Testis (tissue), 2 donors: ENCODE measurements at regions not wholly inside any gene's neighbourhood (a gene's known extent, or its start where the extent isn't known, plus 50 kb on each side); places are given as distances from the start of the nearest gene placed in this dataset.

Source experiments
- DNase-seq: peaks from one replicate; pipeline ENCODE4 v3.0.0-alpha.2; 2019
- H3K27ac ChIP-seq, 2 donors: fragments of 200-600 bp; sonication (generic); one replicate each; pipeline ENCODE4 v1.5.1; 2019
- H3K27me3 ChIP-seq: fragments of 200-600 bp; sonication (generic); one replicate; pipeline ENCODE4 v1.5.1; 2019
- H3K36me3 ChIP-seq: fragments of 200-600 bp; sonication (generic); one replicate; pipeline ENCODE4 v1.5.1; 2017; ENCODE audit warnings: low read depth; ENCODE audit errors: missing control alignments
- H3K4me1 ChIP-seq: fragments of 200-600 bp; sonication (generic); one replicate; pipeline ENCODE4 v1.5.1; 2019
- H3K4me3 ChIP-seq, 2 donors: fragments of 200-600 bp; sonication (generic); one replicate each; pipeline ENCODE4 v1.5.1; 2017 to 2019
- H3K9me3 ChIP-seq: fragments of 200-600 bp; sonication (generic); one replicate; pipeline ENCODE4 v1.5.1; 2017
- POLR2A ChIP-seq: fragments of 450-650 bp; IDR thresholded peaks from one replicate; pipeline ENCODE4 v1.6.1; 2017; ENCODE audit warnings: antibody characterized with exemption, mild to moderate bottlenecking, moderate library complexity
- WGBS, 2 donors: methylation state at CpG; one replicate each; pipeline ENCODE4 v1.1.5; 2018; 5-methylcytosine and 5-hydroxymethylcytosine counted together
- intact Hi-C: fragments of 100-400 bp; cut with DNase I; formaldehyde crosslinking; loops from one replicate; pipeline ENCODE4 v1.15.1; 2023; ENCODE audit warnings: low total_unique reads
- TF ChIP-seq, protein P1 (sequence below), 3 experiments: fragments of 450-650 bp in 2 of 3; fragments of 200-600 bp in 1 of 3; sonication (generic) in 1 of 3; IDR thresholded peaks; one replicate each; pipeline ENCODE4 v1.5.1; 2016 to 2019; ENCODE audit warnings: antibody characterized with exemption in 3 of 3, mild to moderate bottlenecking in 2 of 3, moderate library complexity in 1 of 3

DNA sequence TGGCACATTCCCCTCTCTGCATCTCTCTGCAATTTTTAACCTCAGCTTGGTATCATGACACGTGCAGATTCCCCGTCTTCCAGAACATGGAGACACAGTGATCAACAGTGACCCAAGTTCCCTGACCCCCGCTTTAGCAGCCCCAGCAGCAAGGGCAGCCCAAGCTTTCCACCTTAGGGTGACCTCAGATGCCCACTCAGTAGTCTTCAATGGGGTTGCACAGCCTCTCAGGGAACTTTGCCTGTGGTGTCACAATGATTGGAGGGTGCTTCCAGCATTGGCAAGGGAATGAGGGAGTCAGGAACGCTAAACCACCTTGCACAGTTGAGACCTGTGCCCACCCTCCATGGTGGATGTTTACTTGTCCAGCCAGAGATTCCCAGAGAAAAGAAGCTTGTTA, 287.1 kb upstream of the CDH4 start:
- H3K9me3 ChIP-seq, result no peaks in the 10 kb centered on the region
- no peaks in the 10 kb centered on the region for H3K36me3 ChIP-seq
- intact Hi-C loops, result no loop called here
- no peaks in the 10 kb centered on the region for H3K27me3 ChIP-seq
- no peak overlapping the region for H3K27ac ChIP-seq
- no peak overlapping the region for H3K4me3 ChIP-seq
- 81 to 98% methylated on average over 4 of the region's 4 CpGs for WGBS, 2 donors
- TF ChIP-seq POLR2A, result no peak
- no peak for DNase-seq
- H3K4me1 ChIP-seq, result no peaks in the 10 kb centered on the region

DNA sequence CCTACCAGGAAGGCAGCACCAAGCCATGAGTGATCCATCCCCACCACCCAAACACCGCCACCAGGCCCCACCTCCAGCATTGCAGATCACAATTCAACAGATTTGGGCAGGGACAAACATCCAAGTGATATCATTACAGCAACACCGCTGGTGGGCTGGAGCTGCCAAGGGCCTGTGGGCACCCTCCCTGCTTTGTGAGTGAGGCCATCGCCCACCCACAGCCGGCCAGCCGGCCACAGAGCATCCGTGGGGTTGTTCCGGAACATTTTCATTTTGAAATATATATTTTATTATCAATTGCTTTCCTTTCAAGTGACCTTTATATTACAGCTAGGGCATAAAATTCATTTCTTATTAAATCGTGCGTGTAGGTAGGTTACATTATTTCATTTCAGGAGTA, 286.0 kb upstream of the CDH4 start:
- H3K27me3 ChIP-seq, result no peaks in the 10 kb centered on the region
- no peak for DNase-seq
- no peak for TF ChIP-seq POLR2A
- TF ChIP-seq, protein P1, sequence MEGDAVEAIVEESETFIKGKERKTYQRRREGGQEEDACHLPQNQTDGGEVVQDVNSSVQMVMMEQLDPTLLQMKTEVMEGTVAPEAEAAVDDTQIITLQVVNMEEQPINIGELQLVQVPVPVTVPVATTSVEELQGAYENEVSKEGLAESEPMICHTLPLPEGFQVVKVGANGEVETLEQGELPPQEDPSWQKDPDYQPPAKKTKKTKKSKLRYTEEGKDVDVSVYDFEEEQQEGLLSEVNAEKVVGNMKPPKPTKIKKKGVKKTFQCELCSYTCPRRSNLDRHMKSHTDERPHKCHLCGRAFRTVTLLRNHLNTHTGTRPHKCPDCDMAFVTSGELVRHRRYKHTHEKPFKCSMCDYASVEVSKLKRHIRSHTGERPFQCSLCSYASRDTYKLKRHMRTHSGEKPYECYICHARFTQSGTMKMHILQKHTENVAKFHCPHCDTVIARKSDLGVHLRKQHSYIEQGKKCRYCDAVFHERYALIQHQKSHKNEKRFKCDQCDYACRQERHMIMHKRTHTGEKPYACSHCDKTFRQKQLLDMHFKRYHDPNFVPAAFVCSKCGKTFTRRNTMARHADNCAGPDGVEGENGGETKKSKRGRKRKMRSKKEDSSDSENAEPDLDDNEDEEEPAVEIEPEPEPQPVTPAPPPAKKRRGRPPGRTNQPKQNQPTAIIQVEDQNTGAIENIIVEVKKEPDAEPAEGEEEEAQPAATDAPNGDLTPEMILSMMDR (IDR thresholded peaks at IDR 0.05), result no peak
- no peak overlapping the region for H3K4me3 ChIP-seq
- H3K27ac ChIP-seq, result no peak overlapping the region
- no peaks in the 10 kb centered on the region for H3K36me3 ChIP-seq
- intact Hi-C loops, result no loop called here
- 64 to 78% methylated on average over 9 of the region's 9 CpGs for WGBS, 2 donors
- no peaks in the 10 kb centered on the region for H3K4me1 ChIP-seq
- no peaks in the 10 kb centered on the region for H3K9me3 ChIP-seq

DNA sequence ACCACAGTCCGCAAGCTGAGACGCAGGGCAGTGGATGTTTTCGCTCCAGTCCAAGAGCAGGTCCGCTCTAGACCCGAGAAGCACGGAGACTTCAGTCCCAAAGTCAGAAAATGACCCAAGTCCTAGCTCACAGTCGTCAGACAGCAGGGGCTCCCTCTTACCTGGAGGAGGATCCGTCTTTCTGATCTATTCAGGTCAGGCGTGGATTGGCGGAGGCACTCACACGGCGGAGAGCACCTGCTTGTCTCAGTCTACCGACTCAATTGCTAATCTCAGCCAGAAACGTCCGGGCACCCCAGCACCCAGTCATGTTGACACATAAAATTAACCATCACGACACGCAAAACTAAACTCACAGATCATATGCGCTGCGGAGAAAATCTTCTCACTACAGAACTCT, 285.3 kb upstream of the CDH4 start:
- intact Hi-C loops, result no loop called here
- Histone ChIP-seq H3K9me3 (no peaks in the 10 kb centered on the region), H3K27ac (no peak overlapping the region), H3K36me3 (no peaks in the 10 kb centered on the region), H3K4me3 (no peak overlapping the region), H3K4me1 (no peaks in the 10 kb centered on the region), H3K27me3 (no peaks in the 10 kb centered on the region)
- no peak for DNase-seq
- 67 to 75% methylated on average over 19 of the region's 19 CpGs for WGBS, 2 donors
- TF ChIP-seq, protein P1 (IDR thresholded peaks at IDR 0.05), result no peak
- TF ChIP-seq POLR2A, result no peak

DNA sequence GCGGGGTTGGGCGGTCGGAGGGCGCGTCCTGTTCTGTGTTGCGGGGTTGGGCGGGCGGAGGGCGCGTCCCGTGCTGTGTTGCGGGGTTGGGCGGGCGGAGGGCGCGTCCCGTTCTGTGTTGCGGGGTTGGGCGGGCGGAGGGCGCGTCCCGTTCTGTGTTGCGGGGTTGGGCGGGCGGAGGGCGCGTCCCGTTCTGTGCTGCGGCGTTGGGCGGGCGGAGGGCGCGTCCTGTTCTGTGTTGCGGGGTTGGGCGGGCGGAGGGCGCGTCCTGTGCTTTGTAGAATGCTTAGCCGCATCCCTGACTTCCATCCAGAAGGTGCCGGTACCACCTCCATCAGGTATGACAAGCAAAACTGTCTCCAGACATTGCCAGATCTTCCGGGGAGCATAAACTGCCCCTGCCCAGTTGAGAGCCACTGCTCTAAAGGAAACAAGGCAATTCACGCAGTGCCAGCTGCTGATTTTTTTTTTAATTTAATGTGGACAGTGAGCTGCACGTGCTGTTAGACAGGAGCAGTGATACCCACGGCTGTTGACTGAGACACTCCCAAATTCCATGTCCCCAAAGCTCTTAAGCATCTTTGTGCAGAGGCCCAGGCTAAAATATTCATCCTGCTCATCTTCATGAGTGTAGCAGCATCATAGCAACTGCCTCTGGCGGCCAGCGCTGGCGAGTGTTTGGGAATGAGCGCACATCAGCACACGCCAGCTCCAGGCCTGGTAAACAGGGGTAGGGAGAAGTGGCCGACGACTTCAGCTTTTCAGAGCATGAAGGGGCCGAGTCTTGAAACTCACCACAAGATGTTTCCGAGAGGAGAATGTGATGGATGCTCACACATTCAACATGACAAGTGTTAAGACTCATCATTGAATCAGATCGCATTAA, 284.4 kb upstream of the CDH4 start:
- no peaks in the 10 kb centered on the region for H3K36me3 ChIP-seq
- H3K27me3 ChIP-seq, result no peaks in the 10 kb centered on the region
- H3K4me1 ChIP-seq, result no peaks in the 10 kb centered on the region
- no peak for DNase-seq
- 76 to 79% methylated on average over 26 to 56 of the region's 56 CpGs for WGBS, 2 donors
- intact Hi-C loops, result no loop called here
- TF ChIP-seq POLR2A, result no peak
- TF ChIP-seq, protein P1 (IDR thresholded peaks at IDR 0.05), result no peak
- no peak overlapping the region for H3K4me3 ChIP-seq
- H3K27ac ChIP-seq, result no peak overlapping the region
- no peaks in the 10 kb centered on the region for H3K9me3 ChIP-seq

DNA sequence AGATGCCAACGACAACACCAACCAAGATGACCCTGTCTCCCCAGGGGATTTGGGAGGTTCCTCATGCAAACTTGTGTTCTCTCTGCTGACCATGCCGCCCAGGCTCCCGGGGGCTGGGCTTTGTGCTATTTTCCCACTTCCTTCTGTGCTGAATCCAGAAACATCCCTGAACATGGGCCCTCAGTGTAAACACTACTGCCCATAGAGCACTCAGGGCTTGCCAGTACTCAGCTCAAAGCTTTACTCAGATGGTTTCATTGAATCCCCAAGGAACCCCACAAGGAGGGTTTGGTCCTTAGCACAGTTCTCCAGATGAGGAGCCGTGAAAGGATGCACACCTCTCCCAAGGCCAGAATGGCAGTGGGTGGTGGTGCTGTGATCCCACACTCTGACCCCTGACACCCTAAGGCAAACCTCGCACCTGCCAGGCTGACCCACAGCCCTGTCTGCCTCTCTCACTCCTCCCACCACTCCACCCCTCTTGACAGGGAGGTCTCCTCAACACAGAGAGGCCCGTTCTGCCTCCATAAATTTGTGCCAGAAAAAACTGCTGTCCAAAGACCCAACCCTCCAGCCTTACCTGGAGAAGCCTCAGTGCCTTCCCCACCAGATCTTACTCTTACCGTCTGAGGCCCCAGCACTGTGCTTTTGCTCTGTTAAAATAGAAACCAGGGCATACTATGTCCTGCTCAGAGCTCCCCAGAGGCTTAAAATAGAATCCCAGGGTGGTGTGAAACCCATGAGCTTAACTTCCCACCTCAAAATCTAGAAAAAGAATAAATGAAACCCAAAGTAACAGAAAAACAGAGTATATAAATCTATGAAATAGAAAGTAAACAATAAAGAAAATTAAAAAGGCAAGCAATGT, 283.0 kb upstream of the CDH4 start:
- intact Hi-C loops, result no loop called here
- Histone ChIP-seq H3K4me1 (no peaks in the 10 kb centered on the region), H3K4me3 (no peak overlapping the region), H3K27me3 (no peaks in the 10 kb centered on the region), H3K9me3 (no peaks in the 10 kb centered on the region), H3K27ac (no peak overlapping the region), H3K36me3 (no peaks in the 10 kb centered on the region)
- no peak for DNase-seq
- WGBS, 2 donors, result 83 to 86% methylated on average over 7 of the region's 7 CpGs
- no peak for TF ChIP-seq POLR2A
- TF ChIP-seq, protein P1 (IDR thresholded peaks at IDR 0.05), result no peak
